NCI-H2227 treated with DMSO at 0.1 percent for 48 hours (cell line): ENCODE measurements at regions not wholly inside any gene's neighbourhood (a gene's known extent, or its start where the extent isn't known, plus 50 kb on each side); places are given as distances from the start of the nearest gene placed in this dataset.

ENCODE experiments used
- DNase-seq: peaks from one replicate; lab custom pipeline; 2025; lab: John Stamatoyannopoulos, UW

- DNase-seq, result no peak
Measured at GRCh38 chr20:61047515-61047914, 204.5 kb upstream of the CDH4 start.

- DNase-seq, result no peak
Measured at GRCh38 chr20:61048302-61048701, 203.8 kb upstream of the CDH4 start.

GRCh38 chr20:61049684-61050083 lies 202.4 kb upstream of the CDH4 start:
- DNase-seq, result no peak

GRCh38 chr20:61050336-61050890 lies 201.6 kb upstream of the CDH4 start:
- no peak for DNase-seq

- no peak for DNase-seq
Measured at GRCh38 chr20:61052195-61052750, 199.8 kb upstream of the CDH4 start.

- DNase-seq, result no peak
Measured at GRCh38 chr20:61052776-61053442, 199.2 kb upstream of the CDH4 start.

GRCh38 chr20:61053487-61053886 lies 198.6 kb upstream of the CDH4 start:
- DNase-seq, result no peak

GRCh38 chr20:61053889-61054288 lies 198.2 kb upstream of the CDH4 start:
- DNase-seq, result no peak

GRCh38 chr20:61054411-61054810 lies 197.7 kb upstream of the CDH4 start:
- no peak for DNase-seq

GRCh38 chr20:61055180-61056010 lies 196.7 kb upstream of the CDH4 start:
- no peak for DNase-seq

GRCh38 chr20:61056116-61056515 lies 195.9 kb upstream of the CDH4 start:
- no peak for DNase-seq

GRCh38 chr20:61056627-61057442 lies 195.2 kb upstream of the CDH4 start:
- no peak for DNase-seq

GRCh38 chr20:61057443-61058121 lies 194.5 kb upstream of the CDH4 start:
- DNase-seq, result no peak

- DNase-seq, result no peak
Measured at GRCh38 chr20:61061981-61062380, 190.1 kb upstream of the CDH4 start.

- DNase-seq, result no peak
Measured at GRCh38 chr20:61065853-61066252, 186.2 kb upstream of the CDH4 start.

GRCh38 chr20:61066526-61066925 lies 185.5 kb upstream of the CDH4 start:
- DNase-seq, result no peak

GRCh38 chr20:61067221-61067620 lies 184.8 kb upstream of the CDH4 start:
- DNase-seq, result no peak

- DNase-seq, result no peak
Measured at GRCh38 chr20:61072398-61072797, 179.7 kb upstream of the CDH4 start.

- no peak for DNase-seq
Measured at GRCh38 chr20:61073376-61073775, 178.7 kb upstream of the CDH4 start.

- no peak for DNase-seq
Measured at GRCh38 chr20:61082720-61083119, 169.3 kb upstream of the CDH4 start.

GRCh38 chr20:61083431-61083830 lies 168.6 kb upstream of the CDH4 start:
- no peak for DNase-seq
